NCI-H2227 (cell line): ENCODE measurements at regions not wholly inside any gene's neighbourhood (a gene's known extent, or its start where the extent isn't known, plus 50 kb on each side); places are given as distances from the start of the nearest gene placed in this dataset.
A peak's percentile ranks its signal among the peaks of the same experiment; 100 is the strongest.
"Not testable (repeated sequence)": the region's sequence is repeated elsewhere in the genome, so short reads cannot be mapped to it uniquely, and the experiment has no call there.

ENCODE experiments used
- DNase-seq: peaks from one replicate; lab custom pipeline; 2025; ENCODE audit not compliant: unreplicated experiment; lab: John Stamatoyannopoulos, UW

DNA sequence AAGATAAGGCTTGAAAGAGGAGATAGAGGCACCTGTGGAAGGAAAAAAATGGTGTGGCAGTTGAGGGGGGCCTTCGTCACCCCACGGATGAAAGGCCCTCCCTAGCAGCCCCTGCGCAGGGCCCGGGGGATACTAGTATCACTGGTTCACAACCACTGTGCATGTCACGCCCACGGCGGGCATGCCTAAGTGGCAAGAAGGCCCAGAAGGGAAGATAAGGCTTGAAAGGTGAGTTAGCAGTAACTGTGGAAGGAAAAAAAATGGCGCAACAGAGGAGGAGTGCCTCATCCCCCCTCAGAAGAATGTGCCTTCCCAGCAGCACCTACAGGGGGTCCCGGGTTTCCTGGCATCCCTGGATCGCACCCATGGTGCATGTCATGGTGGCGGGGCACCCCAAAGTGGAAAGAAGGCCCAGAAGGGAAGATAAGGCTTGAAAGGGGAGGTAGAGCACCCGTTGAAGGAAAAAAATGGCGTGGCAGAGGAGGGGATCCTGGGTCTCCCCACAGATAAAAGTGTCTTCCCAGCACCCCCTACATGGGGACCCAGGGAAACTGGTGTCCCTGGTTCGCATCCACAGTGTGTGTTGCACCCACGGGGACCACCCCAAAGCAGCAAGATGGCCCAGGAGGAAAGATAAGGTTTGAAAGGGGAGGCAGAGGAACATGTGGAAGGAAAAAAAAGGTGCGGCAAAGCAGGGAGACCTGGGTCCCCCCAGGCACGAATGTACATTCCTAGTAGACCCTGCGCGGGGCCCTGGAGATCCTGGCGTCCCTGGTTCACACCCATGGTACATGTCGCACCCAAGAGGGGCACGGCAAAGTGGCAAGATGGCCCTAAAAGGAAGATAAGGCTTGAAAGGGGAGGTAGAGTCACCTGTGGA, 279.2 kb downstream of the ALG10 start:
- no peak for DNase-seq

DNA sequence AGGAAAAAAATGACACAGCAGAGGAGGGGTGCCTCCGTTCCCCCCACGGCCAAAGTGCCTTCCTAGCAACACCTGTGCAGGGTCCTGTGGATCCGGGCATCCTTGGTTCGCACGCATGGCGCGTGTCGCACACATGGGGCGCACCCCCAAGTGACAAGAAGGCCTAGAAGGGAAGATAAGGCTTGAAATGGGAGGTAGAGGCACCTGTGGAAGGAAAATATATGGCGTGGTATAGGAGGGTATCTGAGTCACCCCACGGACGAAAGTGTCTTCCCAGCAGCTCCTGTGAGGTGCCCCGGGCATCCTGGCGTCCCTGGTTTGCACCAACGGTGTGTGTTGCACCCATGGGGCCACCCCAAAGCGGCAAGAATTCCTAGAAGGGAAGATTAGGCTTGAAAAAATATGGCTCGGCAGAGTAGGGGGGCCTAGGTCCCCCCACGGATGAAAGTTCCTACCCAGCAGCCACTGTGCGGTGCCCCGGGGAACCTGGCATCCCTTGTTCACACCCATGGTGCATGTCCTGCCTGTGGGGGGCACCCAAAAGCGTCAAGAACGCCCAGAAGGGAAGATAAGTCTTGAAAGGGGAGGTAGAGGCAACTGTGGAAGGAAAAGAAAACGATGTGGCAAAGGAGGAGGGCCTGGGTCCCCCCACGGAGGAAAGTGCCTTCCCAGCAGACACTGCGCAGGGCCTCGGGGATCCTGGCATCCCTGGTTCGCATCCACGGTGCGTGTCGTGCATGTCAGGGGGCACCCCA, 280.0 kb downstream of the ALG10 start:
- no peak for DNase-seq

DNA sequence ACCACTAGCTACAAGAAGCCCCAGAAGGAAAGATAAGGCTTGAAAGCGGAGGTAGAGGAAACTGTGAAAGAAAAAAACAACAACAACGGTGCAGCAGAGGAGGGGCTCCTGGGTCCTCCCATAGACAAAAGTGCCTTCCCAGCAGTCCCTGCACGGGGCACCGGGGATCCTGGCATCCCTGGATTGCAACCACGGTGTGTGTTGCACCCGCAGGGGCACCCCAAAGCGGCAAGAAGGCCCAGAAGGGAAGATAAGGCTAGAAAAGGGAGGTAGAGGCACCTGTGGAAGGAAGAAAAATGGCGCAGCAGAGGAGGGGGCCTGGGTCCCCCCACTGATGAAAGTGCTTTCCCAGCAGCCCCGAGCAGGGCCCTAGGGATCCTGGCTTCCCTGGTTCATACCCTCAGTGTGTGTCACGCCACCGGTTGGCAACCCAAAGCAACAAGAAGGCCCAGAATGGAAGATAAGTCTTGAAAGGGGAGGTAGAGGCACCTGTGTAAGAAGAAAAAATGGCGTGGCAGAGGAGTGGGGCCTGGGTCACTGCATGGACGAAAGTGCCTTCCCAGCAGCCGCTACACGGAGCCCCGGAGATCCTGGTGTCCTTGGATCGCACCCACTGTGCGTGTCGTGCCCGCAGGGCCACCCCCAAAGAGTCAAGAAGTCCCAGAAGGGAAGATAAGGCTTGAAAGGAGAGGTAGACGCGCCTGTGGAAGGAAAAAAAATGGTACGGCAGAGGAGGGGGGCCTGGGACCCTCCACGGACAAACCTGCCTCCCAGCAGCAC, 281.0 kb downstream of the ALG10 start:
- no peak for DNase-seq

DNA sequence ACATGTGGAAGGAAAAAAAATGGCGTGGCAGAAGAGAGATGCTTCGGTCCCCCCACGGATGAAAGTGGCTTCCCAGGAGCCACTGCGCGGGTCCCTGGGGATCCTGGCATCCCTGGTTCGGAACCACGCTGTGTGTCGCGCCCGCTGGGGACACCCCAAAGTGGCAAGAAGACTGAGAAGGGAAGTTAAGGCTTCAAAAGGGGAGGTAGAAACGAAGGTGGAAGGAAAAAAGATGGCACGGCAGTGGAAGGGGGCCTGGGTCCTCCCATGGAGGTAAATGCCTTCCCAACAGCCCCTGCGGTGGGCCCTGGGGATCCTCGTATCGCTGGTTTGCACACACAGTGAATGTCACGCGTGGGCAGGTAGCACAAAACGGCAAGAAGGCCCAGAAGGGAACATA, 281.7 kb downstream of the ALG10 start:
- DNase-seq, result no peak

DNA sequence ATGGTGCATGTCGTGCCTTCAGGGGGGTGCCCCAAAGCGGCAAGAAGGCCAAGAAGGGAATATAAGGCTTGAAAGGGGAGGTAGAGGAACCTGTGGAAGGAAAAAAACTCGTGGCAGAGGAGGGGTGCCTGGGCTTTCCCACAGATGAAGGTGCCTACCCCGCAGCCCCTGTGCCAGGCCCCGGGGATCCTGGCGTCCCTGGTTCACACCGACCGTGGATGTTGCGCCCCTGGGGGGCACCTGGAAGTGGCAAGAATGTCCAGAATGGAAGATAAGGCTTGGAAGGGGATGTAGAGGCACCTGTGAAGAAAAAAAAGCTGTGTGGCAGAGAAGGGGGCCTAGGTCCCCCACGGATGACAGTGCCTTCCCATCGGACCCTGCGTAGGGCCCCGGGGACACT, 282.2 kb downstream of the ALG10 start:
- no peak for DNase-seq

DNA sequence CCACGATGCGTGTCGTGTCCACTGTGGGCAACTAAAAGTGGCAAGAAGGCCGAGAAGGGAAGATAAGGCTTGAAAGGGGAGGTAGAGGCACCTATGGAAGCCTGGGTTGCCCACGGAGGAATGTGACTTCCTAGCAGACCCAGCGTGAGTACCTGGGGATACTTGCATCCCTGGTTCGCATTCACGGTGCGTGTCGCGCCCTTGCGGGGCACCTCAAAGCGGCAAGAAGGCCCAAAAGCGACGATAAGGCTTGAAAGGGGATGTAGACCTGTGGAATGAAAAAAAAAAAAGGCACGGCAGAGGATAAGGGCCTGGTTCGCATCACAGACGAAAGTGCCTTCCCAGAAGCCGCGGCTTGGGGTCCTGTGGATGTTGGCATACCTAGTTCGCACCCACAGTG, 282.9 kb downstream of the ALG10 start:
- no peak for DNase-seq

DNA sequence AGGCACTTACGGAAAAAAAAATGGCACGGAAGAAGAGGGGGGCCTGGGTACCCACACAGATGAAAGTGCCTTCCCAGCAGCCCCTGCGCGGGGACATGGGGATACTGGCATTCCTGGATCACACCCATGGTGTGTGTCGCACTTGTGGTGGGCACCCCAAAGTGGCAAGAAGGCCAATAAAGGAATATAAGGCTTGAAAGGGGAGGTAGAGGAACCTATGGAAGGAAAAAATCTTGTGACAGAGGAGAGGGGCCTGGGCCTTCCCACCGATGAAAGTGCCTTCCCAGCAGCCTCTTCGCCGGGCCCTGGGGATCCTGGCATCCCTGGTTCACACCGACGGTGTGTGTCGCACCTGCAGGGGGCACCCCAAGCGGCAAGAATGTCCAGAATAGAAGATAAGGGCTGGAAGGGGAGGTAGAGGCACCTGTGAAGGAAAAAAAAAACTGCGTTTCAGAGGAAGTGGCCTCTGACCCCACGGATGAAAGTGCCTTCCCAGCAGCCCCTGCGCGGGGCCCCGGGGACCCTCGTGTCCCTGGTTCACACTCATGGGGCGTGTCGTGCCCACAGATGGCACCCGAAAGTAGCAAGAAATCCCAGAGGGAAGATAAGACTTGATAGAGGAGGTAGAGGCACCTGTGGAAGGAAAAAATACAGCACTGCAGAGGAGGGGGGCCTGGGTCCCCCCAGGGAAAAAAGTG, 284.0 kb downstream of the ALG10 start:
- DNase-seq, result no peak

DNA sequence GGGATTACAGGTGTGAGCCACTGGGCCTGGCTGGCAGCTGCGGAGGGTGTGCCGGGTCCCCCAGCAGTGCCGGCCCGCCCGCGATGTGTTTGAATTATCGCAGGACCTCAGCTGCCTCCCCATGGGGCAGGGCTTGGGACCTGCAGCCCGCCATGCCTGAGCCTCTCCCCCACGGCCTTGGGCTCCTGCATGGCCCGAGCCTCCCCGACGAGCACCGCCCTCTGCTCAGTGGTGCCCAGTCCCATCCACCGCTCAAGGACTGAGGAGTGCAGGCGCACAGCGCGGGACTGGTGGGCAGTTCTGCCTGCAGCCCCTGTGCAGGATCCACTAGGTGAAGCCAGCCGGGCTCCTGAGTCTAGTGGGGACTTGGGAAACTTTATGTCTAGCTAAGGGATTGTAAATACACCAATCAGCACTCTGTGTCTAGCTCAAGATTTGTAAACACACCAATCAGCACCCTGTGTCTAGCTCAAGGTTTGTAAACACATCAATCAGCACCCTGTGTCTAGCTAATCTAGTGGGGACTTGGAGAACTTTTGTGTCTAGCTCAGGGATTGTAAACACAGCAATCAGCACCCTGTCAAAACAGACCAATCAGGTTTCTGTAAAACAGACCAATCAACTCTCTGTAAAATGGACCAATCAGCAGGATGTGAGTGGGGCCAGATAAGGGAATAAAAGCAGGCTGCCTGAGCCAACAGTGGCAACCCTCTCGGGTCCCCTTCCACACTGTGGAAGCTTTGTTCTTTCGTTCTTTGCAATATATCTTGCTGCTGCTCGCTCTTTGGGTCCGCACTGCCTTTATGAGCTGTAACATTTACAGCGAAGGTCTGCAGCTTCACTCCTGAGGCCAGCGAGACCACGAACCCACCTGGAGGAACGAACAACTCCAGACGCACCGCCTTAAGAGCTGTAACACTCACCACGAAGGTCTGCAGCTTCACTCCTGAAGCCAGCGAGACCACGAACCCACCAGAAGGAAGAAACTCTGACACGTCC, 287.8 kb downstream of the ALG10 start:
- DNase-seq, result not testable (repeated sequence)

DNA sequence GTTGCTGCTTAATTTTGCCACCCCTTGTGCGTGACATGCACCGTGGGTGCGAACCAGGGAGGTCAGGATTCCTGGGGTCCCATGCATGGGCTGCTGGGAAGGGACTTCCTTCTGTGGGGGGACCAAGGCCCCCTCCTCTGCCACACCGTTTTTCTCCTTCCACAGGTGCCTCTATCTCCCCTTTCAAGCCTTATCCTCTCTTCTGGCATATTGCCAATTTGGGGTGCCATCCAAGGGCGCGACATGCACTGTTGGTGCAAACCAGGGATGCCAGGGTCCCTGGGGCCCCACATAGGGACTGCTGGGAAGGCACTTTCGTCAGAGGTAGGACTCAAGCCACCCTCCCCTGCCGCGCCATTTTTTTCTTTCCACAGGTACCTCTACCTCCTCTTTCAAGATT, 289.0 kb downstream of the ALG10 start:
- no peak for DNase-seq

DNA sequence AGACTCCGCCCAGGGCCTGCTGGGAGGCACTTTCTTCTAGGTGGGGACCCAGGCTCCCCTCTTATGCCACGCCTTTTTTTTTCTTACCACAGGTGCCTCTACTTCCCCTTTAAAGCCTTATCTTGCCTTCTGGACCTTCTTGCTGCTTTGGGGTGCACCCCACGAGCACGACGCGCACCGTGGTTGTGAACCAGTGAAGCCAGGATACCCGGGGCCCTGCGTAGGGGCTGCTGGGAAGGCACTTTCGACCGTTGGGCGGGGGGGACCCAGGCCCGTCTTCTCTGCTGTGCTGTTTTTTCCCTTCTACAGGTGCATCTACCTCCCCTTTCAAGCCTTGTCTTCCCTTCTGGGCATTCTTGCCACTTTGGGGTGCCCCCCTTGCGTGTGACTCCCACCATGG, 305.4 kb downstream of the ALG10 start:
- no peak for DNase-seq

DNA sequence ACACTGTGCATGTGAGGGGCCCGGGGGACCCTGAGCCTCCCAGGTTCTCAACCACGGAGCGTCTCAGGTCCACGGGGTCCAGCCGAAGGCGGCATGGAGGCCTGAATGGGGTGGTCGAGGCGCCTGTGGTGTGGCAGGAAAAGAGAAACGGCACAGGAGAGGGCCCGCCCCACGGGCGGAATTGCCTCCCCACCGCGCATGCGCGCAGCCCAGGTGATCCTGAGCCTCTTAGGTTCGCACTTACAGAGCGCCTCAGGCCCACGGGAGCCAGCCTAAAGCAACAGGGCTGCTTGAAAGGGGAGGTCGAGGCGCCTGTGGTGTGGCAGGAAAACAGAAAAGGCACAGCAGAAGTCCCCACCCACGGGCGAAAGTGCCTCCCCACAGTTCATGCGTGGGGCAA, 311.0 kb downstream of the ALG10 start:
- peak; percentile 12 for DNase-seq

DNA sequence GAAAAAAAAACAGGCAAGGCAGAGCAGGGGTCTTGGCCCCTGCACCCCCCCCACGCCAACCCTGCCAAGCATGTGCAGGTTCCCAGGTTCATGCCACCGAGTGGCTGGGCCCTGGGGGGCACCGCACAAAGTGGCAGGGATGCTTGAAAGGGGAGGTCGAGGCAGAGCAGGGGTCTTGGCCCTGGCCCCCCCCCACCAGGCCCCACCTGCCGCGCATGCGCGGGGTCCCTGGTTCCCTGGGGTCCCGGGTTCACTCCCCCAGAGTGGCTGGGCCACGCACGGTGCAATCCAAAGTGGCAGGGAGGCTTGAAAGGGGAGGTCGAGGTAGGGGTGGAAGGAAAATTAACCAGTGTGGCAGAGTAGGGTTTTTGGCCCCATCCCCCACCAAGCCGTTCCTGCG, 312.2 kb downstream of the ALG10 start:
- no peak for DNase-seq

DNA sequence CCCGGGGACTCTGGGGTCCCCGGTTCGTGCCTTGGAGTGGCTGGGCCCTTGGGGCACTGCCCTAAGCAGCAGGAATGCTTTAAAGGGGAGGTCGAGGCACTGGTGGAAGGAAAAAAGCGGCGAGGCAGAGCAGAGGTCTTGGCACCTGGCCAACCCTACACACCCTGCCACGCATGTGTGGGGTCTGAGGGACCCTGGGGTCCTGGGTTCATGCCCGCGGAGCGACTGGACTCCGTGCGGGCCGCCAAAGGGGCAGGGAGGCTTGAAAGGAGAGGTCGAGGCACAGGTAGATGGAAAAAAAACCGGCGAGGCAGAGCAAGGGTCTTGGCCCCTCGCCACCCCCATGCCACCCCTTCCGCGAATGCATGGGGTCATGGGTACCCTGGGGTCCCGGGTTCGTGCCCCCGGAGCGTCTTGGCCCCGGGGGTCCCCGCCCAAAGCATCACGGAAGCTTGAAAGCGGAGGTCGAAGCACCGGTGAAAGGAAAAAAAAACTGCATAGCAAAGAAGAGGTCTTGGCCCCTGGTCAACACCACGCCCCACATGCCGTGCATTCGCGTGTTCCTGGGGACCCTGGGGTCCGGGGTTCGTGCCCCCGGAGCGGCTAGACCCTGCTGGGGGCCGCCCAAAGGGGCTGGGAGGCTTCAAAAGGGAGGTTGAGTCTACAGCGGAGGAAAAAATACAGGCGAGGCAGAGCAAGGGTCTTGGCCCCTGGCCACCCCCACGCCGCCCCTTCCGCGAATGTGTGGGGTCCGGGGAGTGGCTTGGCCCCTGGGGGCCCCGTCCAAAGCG, 312.9 kb downstream of the ALG10 start:
- no peak for DNase-seq

DNA sequence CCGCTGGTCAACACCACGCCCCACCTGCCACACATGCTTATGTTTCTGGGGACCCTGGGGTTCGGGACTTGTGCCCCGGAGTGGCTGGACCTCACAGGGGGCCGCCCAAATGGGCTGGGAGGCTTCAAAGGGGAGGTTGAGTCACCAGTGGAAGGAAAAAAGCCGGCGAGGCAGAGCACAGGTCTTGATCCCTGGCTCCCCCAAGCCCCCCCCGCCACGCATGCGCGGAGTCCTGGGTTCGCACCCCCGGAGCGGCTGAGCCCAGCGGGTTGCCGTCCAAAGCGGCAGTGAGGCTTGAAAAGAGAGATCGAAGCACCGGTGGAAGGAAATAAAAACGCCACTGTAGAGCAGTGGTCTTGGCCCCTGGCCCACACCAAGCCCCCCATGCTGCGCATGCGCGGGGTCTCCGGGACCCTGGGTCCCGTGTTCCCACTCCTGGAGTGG, 313.5 kb downstream of the ALG10 start:
- DNase-seq, result no peak

DNA sequence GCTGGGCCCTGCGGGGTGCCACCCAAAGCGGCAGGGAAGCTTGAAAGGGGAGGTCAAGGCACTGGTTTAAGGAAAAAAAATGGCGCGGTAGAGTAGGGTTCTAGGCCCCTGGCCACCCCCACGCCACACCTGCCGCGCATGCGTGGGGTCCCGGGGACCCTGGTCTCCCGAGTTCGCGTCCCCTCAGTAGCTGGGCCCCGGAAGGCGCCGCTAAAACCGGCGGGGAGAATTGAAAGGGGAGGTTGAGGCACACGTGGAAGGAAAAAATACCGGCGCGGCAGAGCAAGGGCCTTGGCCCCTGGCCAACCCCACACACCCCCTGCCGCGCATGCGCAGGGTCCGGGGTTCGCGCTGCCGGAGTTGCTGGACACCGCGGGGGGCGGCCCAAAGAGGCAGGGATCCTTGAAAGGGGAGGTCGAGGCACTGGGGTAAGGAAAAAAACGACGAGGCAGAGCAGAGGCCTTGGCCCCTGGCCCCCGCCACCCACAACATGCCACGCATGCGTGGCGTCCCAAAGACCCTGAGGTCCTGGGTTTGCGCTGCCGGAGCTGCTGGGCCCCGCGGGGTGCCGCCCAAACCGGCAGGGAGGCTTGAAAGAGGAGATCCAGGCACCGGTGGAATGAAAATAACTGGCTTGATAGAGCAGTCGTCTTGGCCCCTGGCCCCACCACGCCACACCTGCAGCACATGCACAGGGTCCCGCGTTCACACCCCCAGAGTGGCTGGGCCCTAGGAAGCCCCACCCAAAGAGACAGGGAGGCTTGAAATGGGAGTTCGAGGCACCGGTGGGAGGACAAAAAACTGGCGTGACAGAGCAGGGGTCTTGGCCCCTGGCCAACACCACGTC, 314.5 kb downstream of the ALG10 start:
- DNase-seq, result no peak

DNA sequence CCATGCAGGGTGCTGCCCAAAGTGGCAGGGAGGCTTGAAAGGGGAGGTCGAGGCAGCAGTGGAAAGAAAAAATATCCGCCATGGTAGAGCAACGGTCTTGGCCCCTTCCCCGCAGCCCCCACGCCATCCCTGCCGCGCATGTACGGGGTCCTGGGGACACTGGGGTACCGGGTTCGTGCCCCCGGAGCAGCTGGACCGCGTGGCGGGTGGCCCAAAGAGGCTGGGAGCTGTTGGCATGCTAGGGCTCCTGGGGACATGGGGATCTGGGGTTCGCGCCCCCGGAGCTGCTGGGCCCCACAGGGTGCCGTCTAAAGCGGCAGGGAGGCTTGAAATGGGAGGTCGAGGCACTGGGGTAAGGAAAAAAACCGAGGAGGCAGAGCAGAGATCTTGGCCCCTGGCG, 316.5 kb downstream of the ALG10 start:
- no peak for DNase-seq

DNA sequence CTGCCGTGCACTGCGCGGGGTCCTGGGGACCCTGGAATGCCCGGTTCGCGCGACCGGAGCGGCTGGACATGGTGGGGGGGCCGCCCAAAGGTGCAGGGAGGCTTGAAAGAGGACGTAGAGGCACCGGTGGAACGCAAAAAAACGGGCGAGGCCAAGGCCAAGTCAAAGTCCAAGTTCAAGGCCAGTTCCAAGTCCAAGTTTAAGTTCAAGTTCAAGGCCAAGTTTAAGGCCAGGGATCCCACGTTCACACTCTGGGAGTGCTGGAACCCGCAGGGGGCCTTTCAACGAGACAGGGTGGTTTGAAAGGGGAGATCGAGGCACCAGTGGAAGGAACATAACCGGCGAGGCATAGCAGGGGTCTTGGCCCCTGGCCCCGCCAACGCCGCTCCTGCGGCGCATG, 317.6 kb downstream of the ALG10 start:
- DNase-seq, result no peak
